Ishikawa (cell line): ENCODE measurements at regions not wholly inside any gene's neighbourhood (a gene's known extent, or its start where the extent isn't known, plus 50 kb on each side); places are given as distances from the start of the nearest gene placed in this dataset.

Experiments
- CEBPB ChIP-seq: IDR thresholded peaks from 2 replicates; pipeline ENCODE4 v1.6.1; 2012
- CREB1 ChIP-seq: IDR thresholded peaks from 2 replicates; pipeline ENCODE4 v1.6.1; 2012; ENCODE audit warnings: low read depth
- EGR1 ChIP-seq: IDR thresholded peaks from 2 replicates; pipeline ENCODE4 v1.6.1; 2012
- EP300 ChIP-seq: IDR thresholded peaks from 2 replicates; pipeline ENCODE4 v1.6.1; 2012; ENCODE audit warnings: borderline replicate concordance
- FOXM1 ChIP-seq: IDR thresholded peaks from 2 replicates; pipeline ENCODE4 v1.6.1; 2012; ENCODE audit warnings: low read depth, borderline replicate concordance
- NFIC ChIP-seq: IDR thresholded peaks from 2 replicates; pipeline ENCODE4 v1.6.1; 2012
- RAD21 ChIP-seq: IDR thresholded peaks from 2 replicates; pipeline ENCODE4 v1.6.1; 2012; ENCODE audit warnings: low read depth
- REST ChIP-seq: IDR thresholded peaks from 2 replicates; pipeline ENCODE4 v1.6.1; 2012; ENCODE audit warnings: low read depth, mild to moderate bottlenecking
- TAF1 ChIP-seq: IDR thresholded peaks from 2 replicates; pipeline ENCODE4 v1.6.1; 2012; ENCODE audit warnings: low read depth, mild to moderate bottlenecking
- TCF12 ChIP-seq: IDR thresholded peaks from 2 replicates; pipeline ENCODE4 v1.6.1; 2012; ENCODE audit warnings: low read depth
- TEAD4 ChIP-seq: IDR thresholded peaks from 2 replicates; pipeline ENCODE4 v1.6.1; 2012
- YY1 ChIP-seq: IDR thresholded peaks from 2 replicates; pipeline ENCODE4 v1.6.1; 2012; ENCODE audit warnings: low read depth
- ZBTB7A ChIP-seq: IDR thresholded peaks from 2 replicates; pipeline ENCODE4 v1.6.1; 2012; ENCODE audit warnings: low read depth
- TF ChIP-seq, protein P1 (sequence below): IDR thresholded peaks from 2 replicates; pipeline ENCODE4 v1.6.1; 2012
- TF ChIP-seq, protein P2 (sequence below): IDR thresholded peaks from 2 replicates; pipeline ENCODE4 v1.6.1; 2012

GRCh38 chr5:67669916-67670315, 473.3 kb upstream of the CD180 start:
- TF ChIP-seq NFIC, result no peak
- TF ChIP-seq CEBPB, result no peak
- no peak for TF ChIP-seq EGR1
- no peak for TF ChIP-seq ZBTB7A
- TF ChIP-seq, protein P1, sequence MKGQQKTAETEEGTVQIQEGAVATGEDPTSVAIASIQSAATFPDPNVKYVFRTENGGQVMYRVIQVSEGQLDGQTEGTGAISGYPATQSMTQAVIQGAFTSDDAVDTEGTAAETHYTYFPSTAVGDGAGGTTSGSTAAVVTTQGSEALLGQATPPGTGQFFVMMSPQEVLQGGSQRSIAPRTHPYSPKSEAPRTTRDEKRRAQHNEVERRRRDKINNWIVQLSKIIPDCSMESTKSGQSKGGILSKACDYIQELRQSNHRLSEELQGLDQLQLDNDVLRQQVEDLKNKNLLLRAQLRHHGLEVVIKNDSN, result no peak
- no peak for TF ChIP-seq TEAD4
- TF ChIP-seq FOXM1, result no peak
- TF ChIP-seq TCF12, result no peak
- TF ChIP-seq REST, result no peak
- no peak for TF ChIP-seq CREB1
- no peak for TF ChIP-seq YY1

DNA sequence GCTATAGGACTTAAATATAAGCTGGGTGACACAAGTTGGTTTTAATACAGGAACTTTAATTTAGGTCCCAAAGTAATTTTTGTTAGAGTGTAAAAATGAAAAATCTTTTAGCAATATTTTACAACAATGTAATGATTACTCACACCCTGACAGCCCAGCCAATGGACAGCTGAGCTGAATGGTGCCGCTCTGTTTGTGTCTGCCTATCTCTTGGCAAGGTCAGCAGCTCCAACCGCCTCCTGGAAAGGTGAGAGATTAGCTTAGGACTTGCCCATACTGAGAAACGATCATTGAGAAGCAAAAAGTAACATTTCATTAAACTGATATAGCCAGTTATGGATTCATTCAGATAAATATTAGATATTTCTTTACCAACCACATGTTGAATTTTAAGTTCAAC, 463.6 kb upstream of the CD180 start:
- TF ChIP-seq FOXM1 (no peak), EP300 (no peak), ZBTB7A (no peak), TEAD4 (no peak), REST (no peak), TAF1 (no peak), NFIC (no peak), RAD21 (no peak), CEBPB (no peak)
- TF ChIP-seq, protein P2, sequence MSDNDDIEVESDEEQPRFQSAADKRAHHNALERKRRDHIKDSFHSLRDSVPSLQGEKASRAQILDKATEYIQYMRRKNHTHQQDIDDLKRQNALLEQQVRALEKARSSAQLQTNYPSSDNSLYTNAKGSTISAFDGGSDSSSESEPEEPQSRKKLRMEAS, result no peak

DNA sequence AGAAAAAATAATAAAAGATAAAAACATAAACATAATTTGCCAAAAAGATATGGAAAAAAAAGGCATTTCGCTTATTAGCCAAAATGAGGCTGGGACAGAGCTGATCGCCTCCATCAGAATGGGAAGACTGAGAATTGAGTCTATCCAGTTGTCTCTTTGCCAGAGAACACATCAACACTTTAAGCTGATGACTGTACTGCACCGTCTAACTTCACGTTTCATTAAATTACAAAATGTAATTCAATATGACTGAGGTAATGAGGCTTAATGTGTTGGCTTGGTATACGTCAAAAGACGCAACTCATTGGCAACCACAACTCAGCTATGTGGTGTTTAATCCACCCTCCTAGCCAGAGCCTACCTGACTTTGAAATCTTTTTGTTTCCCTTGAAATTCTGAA, 462.7 kb upstream of the CD180 start:
- TF ChIP-seq RAD21 (no peak), CEBPB (no peak), YY1 (no peak), TAF1 (no peak), EGR1 (no peak), ZBTB7A (no peak), FOXM1 (no peak), TCF12 (no peak), REST (no peak), EP300 (no peak), CREB1 (no peak), NFIC (no peak), TEAD4 (no peak)
- TF ChIP-seq, protein P1, result no peak
- TF ChIP-seq, protein P2, result no peak

- TF ChIP-seq TCF12, result no peak
- no peak for TF ChIP-seq EP300
- TF ChIP-seq, protein P2, result no peak
- no peak for TF ChIP-seq EGR1
- TF ChIP-seq ZBTB7A, result no peak
- no peak for TF ChIP-seq NFIC
- no peak for TF ChIP-seq REST
- TF ChIP-seq FOXM1, result no peak
- TF ChIP-seq TAF1, result no peak
- no peak for TF ChIP-seq CREB1
- no peak for TF ChIP-seq CEBPB
Observed at GRCh38 chr5:67657055-67657454, 460.5 kb upstream of the CD180 start.
